ENCODE measurements at regions not wholly inside any gene's neighbourhood (a gene's known extent, or its start where the extent isn't known, plus 50 kb on each side); places are given as distances from the start of the nearest gene placed in this dataset.

DNA sequence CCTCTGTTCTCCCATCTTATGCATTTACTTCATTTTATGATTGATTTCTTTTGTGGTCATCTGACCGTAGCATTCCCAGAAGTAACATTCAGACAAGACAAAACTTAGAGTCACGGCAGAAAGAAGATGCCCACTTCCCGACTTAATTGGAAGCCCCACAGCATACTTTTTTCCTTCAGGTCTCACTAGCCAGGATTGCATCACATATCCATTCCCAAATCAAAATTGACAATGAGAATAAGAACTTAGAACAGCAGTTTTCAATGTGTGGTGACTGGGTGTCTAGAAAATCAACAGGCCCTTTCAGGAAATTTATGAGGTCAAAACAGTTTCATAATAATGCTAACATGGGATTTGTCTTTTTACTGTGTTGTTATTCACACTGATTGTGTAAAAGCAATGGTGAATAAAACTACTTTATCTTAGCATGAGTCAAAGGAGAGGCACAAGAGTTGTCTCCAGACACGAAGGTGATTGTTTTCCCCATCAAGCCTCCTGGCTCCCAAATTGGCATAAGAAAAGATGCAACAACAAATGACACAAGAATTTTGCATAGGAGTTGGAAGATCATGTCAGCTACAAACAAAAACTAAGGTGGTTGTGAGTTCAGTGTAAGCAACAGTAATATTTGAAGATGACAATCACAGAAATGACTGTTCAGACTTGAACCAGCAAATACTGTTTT is 493.9 kb downstream of the HTR7 start:
- no peak overlapping the region for H3K4me3 ChIP-seq (replicated peaks in 1 of 2; ENCODE audit: low read depth in 2 of 2, low read length in 2 of 2)
- peak; percentile 5 to 14 for DNase-seq (ENCODE audit: low read depth in 2 of 2)
- TF ChIP-seq, protein P1, sequence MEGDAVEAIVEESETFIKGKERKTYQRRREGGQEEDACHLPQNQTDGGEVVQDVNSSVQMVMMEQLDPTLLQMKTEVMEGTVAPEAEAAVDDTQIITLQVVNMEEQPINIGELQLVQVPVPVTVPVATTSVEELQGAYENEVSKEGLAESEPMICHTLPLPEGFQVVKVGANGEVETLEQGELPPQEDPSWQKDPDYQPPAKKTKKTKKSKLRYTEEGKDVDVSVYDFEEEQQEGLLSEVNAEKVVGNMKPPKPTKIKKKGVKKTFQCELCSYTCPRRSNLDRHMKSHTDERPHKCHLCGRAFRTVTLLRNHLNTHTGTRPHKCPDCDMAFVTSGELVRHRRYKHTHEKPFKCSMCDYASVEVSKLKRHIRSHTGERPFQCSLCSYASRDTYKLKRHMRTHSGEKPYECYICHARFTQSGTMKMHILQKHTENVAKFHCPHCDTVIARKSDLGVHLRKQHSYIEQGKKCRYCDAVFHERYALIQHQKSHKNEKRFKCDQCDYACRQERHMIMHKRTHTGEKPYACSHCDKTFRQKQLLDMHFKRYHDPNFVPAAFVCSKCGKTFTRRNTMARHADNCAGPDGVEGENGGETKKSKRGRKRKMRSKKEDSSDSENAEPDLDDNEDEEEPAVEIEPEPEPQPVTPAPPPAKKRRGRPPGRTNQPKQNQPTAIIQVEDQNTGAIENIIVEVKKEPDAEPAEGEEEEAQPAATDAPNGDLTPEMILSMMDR (IDR thresholded peaks at IDR 0.05; ENCODE audit: low read depth, low read length) = no peak

DNA sequence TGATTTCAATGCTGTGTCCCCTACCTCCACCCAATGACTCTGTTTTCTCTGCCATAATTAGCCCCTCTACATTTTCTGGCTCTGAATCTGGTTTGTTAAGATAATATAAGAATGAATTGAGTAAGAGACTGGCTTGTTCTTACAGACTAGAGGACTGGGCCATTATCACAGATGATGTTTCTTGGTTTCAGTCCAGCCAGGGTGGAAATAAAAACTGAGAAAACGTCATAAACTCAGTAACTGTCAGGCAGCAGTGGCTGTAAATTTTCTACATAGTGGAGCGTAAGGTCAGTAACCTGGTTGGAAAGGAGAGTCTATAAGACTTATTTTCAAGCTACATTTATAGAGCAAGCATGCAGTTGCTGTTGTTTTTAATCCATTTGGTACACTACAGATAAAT is 485.4 kb downstream of the HTR7 start:
- DNase-seq (ENCODE audit: low read depth in 2 of 2) = peak in 1 of 2 donors; percentile 70
- H3K4me3 ChIP-seq (replicated peaks in 1 of 2; ENCODE audit: low read depth in 2 of 2, low read length in 2 of 2) = no peak overlapping the region
- TF ChIP-seq, protein P1 (IDR thresholded peaks at IDR 0.05; ENCODE audit: low read depth, low read length) = no peak

DNA sequence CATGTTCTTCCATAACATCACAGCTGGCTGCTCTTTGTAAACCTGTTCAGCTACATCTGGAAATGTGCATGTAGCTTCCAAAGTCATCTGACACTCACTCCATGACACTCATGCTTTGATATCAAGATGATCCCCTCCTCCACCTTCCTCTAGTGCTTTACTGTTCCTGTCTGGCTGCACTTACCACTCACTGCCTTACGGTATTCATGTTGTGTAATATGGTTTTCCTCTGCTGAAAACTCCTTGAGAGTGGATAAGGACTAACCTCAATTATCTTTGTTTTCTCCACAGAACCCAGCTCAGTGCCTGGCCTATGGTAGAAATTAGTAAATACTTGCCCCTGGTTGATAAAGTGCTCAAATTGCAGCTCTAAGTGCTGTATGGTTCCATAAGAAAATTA is 483.9 kb downstream of the HTR7 start:
- H3K4me3 ChIP-seq (replicated peaks in 1 of 2; ENCODE audit: low read depth in 2 of 2, low read length in 2 of 2) = no peak overlapping the region
- TF ChIP-seq, protein P1 (IDR thresholded peaks at IDR 0.05; ENCODE audit: low read depth, low read length) = no peak
- DNase-seq (ENCODE audit: low read depth in 2 of 2) = peak; percentile 9 to 45

DNA sequence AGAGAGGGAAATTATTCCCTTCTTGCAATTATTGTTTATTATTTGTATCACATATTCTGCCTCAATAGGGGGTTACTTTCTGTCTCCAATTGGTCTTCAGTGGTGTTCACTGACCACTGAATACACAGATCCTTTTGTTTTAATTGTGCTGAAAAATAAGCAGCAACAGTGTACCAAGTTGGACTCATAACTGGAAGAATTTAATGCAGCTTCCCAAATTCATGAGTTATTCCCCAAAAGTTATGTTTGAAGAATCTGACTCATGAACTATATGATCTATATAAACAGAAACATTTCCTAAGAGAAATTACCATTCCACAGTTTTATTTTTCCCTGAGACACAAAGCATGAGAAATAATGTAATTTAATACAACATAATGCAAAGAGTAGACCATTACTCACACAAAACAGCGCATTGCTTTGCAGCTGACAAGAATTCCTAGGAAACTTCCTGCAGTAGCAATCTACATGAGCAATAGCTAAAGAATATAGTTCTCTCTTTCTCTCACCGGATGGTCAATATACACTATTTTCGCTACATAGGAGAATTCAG is 479.2 kb downstream of the HTR7 start:
- peak in 1 of 2 donors; percentile 50 for DNase-seq (ENCODE audit: low read depth in 2 of 2)
- TF ChIP-seq, protein P1 (IDR thresholded peaks at IDR 0.05; ENCODE audit: low read depth, low read length) = no peak

DNA sequence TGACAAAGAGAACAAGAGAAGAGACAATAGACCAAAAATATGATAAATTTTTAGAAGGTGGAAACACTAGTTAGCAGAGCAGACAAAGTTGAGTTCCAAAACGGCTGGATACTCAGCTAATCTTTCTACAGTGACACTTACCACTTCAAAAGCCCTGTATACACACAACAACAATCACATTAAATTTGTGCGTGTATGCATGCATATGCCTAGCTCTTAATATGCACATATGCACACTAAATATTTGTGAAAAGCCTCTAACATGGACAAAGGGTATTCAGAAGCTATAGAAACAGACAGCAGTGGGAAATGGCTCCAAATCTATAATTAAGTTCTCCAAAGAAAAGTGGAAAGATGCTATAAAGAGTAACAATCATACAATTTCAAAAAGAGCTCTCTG is 476.4 kb downstream of the HTR7 start:
- no peak for DNase-seq (ENCODE audit: low read depth in 2 of 2)
- TF ChIP-seq, protein P1 (IDR thresholded peaks at IDR 0.05; ENCODE audit: low read depth, low read length) = no peak
- H3K4me3 ChIP-seq (replicated peaks in 1 of 2; ENCODE audit: low read depth in 2 of 2, low read length in 2 of 2) = no peak overlapping the region

More for the DNA sequence above, 479.2 kb downstream of the HTR7 start:
- H3K4me3 ChIP-seq (replicated peaks in 1 of 2; ENCODE audit: low read depth in 2 of 2, low read length in 2 of 2) = no peak overlapping the region

DNA sequence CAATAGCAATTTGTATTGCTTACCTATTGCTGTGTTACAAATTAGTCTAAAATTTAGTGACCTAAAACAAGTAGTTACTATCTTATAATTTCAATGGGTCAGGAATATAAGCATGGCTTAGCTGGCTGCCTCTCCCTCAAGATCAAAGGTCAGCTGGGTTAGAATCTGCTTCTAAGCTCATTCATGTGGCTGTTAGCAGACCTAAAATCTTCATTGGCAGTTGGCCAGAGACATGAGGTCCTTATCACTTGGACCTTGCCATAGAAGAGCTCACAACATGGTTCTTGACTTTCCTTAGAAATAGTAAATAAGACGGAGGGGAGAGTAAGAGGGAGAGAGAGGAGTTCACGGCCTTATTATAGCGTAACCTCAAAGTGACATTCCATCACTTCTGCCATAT is 468.0 kb downstream of the HTR7 start:
- no peak overlapping the region for H3K4me3 ChIP-seq (replicated peaks in 1 of 2; ENCODE audit: low read depth in 2 of 2, low read length in 2 of 2)
- DNase-seq (ENCODE audit: low read depth in 2 of 2) = no peak
- TF ChIP-seq, protein P1 (IDR thresholded peaks at IDR 0.05; ENCODE audit: low read depth, low read length) = no peak
